Gastrocnemius medialis (tissue), 4 donors: ENCODE measurements at regions not wholly inside any gene's neighbourhood (a gene's known extent, or its start where the extent isn't known, plus 50 kb on each side); places are given as distances from the start of the nearest gene placed in this dataset.

Source experiments
- ATAC-seq, 2 donors: fragments of 150-250 bp; one replicate each; pipeline ENCODE4 v1.9.1; 2016
- DNase-seq, 2 donors: peaks; one replicate each; pipeline ENCODE4 v3.0.0-alpha.2; 2019
- H3K27ac ChIP-seq, 4 donors: fragments of 200-600 bp; sonication (generic); 1 replicate in 1 of 4; 2 replicates in 3 of 4; pipeline ENCODE4 v1.5.1; 2016 to 2018; ENCODE audit warnings: mild to moderate bottlenecking in 2 of 4, moderate library complexity in 1 of 4
- H3K27me3 ChIP-seq, 3 donors: fragments of 200-600 bp; sonication (generic) in 2 of 3; 1 replicate in 1 of 3; 2 replicates in 2 of 3; pipeline versions ENCODE4 v1.5.1 to v1.6.0; 2016 to 2019; ENCODE audit warnings: mild to moderate bottlenecking in 1 of 3, moderate library complexity in 1 of 3
- H3K36me3 ChIP-seq, 2 donors: fragments of 200-600 bp; sonication (generic) in 1 of 2; one replicate each; pipeline ENCODE4 v1.5.1; 2017 to 2018
- H3K4me1 ChIP-seq, 2 donors: fragments of 200-600 bp; sonication (generic) in 1 of 2; one replicate each; pipeline ENCODE4 v1.5.1; 2016 to 2017; ENCODE audit warnings: mild to moderate bottlenecking in 2 of 2
- H3K4me3 ChIP-seq, 4 donors: fragments of 200-600 bp; sonication (generic) in 3 of 4; 1 replicate in 1 of 4; 2 replicates in 3 of 4; pipeline ENCODE4 v1.5.1; 2016 to 2019; ENCODE audit warnings: mild to moderate bottlenecking in 2 of 4
- H3K9me3 ChIP-seq, 3 donors: fragments of 200-600 bp; sonication (generic) in 2 of 3; 1 replicate in 1 of 3; 2 replicates in 2 of 3; pipeline ENCODE4 v1.5.1; 2016 to 2019
- POLR2A ChIP-seq, 2 donors: fragments of 450-650 bp; IDR thresholded peaks; one replicate each; pipeline ENCODE4 v1.6.1; 2017; ENCODE audit warnings: antibody characterized with exemption in 2 of 2, mild to moderate bottlenecking in 2 of 2, moderate library complexity in 2 of 2
- in situ Hi-C, 4 donors: fragments of 200-750 bp; cut with MboI; loops; one replicate each; pipeline versions ENCODE4 v1.15.0 to v1.8.0; 2017; ENCODE audit warnings: low sequenced_read_pairs in 4 of 4
- intact Hi-C: fragments of 100-400 bp; cut with DNase I; formaldehyde crosslinking; loops from one replicate; pipeline ENCODE4 v1.15.1; 2023; ENCODE audit warnings: low total_unique reads
- TF ChIP-seq, protein P1 (sequence below), 5 experiments: fragments of 450-650 bp in 3 of 5; fragments of 200-600 bp in 2 of 5; sonication (generic) in 2 of 5; IDR thresholded peaks in 4 of 5; conservative IDR thresholded peaks in 1 of 5; 1 replicate in 4 of 5; 2 replicates in 1 of 5; pipeline ENCODE4 v1.5.1; 2016 to 2019; ENCODE audit warnings: antibody characterized with exemption in 5 of 5, mild to moderate bottlenecking in 3 of 5, moderate library complexity in 3 of 5

DNA sequence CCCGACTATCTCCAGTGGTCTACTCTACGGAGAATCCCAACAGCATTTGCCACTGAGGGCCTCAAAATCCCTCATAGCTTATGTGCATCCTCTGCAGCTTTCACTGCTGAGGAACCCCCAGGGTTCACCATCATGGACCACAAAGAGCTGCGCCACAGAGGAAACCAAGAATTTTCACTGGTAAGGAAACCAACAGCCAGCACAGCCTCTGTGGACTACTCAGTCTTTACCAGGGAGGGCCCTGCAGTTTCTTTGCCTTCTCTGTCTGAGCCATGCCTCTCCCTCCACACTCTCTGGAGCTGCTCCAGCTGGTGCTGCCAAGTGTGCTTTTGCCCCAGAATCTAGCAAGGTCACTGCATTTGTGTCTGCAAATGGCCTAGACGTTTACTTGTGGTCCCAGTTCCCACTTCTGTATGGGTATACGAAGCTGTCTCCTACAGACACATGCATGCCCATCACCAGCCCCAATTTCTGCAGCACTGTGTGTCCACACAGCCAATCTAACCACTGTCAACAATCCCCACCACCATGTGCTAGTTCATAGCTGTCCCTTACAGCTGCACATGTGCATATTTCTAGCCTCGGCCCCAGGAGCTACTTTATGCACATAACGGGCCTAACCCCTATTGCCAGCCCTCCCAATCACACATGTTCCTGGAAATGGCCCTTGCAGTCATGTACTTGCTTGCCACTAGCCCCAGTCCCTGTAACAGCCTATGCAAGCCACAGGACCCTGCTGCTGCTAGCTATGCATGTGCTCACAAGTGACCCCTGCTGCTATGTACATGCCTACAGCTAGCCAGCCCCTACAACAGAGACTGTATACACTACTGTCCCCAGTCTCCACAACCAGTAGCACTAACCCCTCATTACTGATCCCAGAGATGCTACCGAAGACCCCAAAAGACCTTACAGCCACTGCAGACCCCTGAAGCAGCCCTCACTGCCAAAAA, 1437.4 kb downstream of the CDH11 start:
- Histone ChIP-seq H3K27ac (no peak overlapping the region), H3K9me3 (no peaks in the 10 kb centered on the region), H3K4me1 (no peaks in the 10 kb centered on the region), H3K4me3 (no peak overlapping the region), H3K27me3 (no peaks in the 10 kb centered on the region), H3K36me3 (no peaks in the 10 kb centered on the region)
- ATAC-seq (no peak), DNase-seq (no peak)
- intact Hi-C loops (no loop called here), in situ Hi-C loops (no loop called here)
- TF ChIP-seq, protein P1, sequence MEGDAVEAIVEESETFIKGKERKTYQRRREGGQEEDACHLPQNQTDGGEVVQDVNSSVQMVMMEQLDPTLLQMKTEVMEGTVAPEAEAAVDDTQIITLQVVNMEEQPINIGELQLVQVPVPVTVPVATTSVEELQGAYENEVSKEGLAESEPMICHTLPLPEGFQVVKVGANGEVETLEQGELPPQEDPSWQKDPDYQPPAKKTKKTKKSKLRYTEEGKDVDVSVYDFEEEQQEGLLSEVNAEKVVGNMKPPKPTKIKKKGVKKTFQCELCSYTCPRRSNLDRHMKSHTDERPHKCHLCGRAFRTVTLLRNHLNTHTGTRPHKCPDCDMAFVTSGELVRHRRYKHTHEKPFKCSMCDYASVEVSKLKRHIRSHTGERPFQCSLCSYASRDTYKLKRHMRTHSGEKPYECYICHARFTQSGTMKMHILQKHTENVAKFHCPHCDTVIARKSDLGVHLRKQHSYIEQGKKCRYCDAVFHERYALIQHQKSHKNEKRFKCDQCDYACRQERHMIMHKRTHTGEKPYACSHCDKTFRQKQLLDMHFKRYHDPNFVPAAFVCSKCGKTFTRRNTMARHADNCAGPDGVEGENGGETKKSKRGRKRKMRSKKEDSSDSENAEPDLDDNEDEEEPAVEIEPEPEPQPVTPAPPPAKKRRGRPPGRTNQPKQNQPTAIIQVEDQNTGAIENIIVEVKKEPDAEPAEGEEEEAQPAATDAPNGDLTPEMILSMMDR (IDR thresholded peaks at IDR 0.05 in 4 of 5, conservative IDR thresholded peaks at IDR 0.05 in 1 of 5) = no peak
- no peak for TF ChIP-seq POLR2A (IDR thresholded peaks at IDR 0.05)

DNA sequence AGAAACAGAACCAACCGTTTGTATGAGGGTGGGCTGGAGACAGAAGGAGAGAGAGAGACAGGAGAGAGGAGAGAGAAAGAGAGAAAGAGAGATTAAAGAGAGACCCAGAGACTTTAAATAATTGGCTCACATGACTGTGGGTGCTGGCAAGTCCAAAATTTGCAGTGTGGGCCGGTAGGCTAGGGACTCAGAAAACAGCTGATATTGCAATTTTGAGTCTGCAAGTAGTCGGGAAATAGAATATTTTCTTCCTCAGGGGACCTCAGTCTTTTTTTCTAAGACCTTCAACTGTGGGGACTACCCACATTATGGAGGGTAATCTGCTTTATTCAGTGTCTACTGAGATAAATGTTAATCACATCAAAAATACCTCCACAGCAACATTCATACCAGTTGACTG, 1439.0 kb downstream of the CDH11 start:
- H3K4me1 ChIP-seq = no peaks in the 10 kb centered on the region
- H3K4me3 ChIP-seq = no peak overlapping the region
- H3K9me3 ChIP-seq = no peaks in the 10 kb centered on the region
- DNase-seq (no peak), ATAC-seq (no peak)
- intact Hi-C loops (no loop called here), in situ Hi-C loops (no loop called here)
- no peaks in the 10 kb centered on the region for H3K36me3 ChIP-seq
- TF ChIP-seq POLR2A (IDR thresholded peaks at IDR 0.05) = no peak
- TF ChIP-seq, protein P1 (IDR thresholded peaks at IDR 0.05 in 4 of 5, conservative IDR thresholded peaks at IDR 0.05 in 1 of 5) = no peak
- H3K27me3 ChIP-seq = no peaks in the 10 kb centered on the region
- no peak overlapping the region for H3K27ac ChIP-seq

DNA sequence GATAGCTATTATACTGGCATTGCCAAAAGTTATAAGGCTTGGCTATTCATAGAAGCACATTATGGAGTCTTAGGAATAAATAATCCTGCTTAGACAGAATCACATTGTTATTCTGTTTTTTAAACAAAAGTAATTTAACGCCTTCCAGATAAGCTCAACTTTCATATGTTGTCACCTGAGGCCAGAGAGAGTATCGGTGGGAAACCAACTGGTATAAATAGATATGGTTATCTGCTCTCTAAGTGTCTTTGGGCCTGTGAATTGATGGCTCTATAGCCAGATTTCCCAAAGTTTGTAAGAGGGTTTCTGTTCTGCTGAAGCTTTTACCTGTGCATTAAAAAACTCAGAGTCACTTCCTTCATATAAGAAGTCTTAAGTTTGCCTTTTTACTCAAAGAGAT, 1449.4 kb downstream of the CDH11 start:
- intact Hi-C loops (no loop called here), in situ Hi-C loops (no loop called here)
- TF ChIP-seq POLR2A (IDR thresholded peaks at IDR 0.05) = no peak
- TF ChIP-seq, protein P1 (IDR thresholded peaks at IDR 0.05 in 4 of 5, conservative IDR thresholded peaks at IDR 0.05 in 1 of 5) = no peak
- DNase-seq = no peak
- H3K4me1 ChIP-seq = no peaks in the 10 kb centered on the region
- H3K9me3 ChIP-seq = no peaks in the 10 kb centered on the region
- no peaks in the 10 kb centered on the region for H3K36me3 ChIP-seq
- no peaks in the 10 kb centered on the region for H3K27me3 ChIP-seq
- no peak for ATAC-seq
- no peak overlapping the region for H3K27ac ChIP-seq
- no peak overlapping the region for H3K4me3 ChIP-seq

DNA sequence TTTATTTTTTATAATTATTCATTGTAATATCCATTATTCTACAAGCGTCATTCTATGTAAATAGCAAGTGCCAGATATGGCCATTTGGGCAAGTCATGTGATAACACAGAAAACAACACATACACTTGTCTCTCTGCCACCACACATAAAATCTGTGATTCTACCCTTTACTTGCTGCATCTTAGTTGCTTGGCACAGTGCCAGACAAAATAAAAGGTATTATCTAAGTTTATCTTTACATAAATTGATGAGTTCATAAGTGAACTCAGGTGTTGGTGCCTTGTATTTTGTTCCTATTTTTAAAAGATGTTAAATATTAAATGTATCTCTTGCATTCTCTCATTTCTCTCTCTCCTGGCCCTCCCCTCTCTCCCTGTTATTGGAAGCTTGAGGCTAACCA, 1458.7 kb downstream of the CDH11 start:
- Histone ChIP-seq H3K4me1 (no peaks in the 10 kb centered on the region), H3K27me3 (no peaks in the 10 kb centered on the region), H3K9me3 (no peaks in the 10 kb centered on the region), H3K4me3 (no peak overlapping the region), H3K36me3 (no peaks in the 10 kb centered on the region), H3K27ac (no peak overlapping the region)
- TF ChIP-seq POLR2A (IDR thresholded peaks at IDR 0.05) = no peak
- TF ChIP-seq, protein P1 (IDR thresholded peaks at IDR 0.05 in 4 of 5, conservative IDR thresholded peaks at IDR 0.05 in 1 of 5) = no peak
- intact Hi-C loops = no loop called here
- DNase-seq (no peak), ATAC-seq (no peak)
- in situ Hi-C loops = no loop called here
